ENCODE measurements at regions not wholly inside any gene's neighbourhood (a gene's known extent, or its start where the extent isn't known, plus 50 kb on each side); places are given as distances from the start of the nearest gene placed in this dataset.

DNA sequence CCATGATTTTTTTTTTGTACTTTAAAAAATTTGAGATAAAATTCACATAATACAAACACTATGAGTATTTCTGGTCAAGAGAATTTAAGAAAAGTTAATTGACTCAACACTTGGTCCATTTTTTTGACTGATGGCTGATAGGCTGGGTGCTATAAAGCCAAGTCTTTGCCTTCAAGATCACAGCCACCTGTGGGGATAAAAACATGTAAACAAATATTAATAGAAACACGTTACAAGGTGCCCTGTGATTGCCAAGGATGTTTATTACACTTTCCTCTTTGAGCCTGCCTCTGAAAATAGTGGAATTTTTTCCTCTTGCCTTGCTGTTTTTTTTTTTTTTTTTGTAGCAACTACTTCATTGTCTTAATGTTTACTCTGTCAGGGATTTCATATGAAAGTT is 63.3 kb downstream of the FHIP1A start:
- TF ChIP-seq, protein P1, sequence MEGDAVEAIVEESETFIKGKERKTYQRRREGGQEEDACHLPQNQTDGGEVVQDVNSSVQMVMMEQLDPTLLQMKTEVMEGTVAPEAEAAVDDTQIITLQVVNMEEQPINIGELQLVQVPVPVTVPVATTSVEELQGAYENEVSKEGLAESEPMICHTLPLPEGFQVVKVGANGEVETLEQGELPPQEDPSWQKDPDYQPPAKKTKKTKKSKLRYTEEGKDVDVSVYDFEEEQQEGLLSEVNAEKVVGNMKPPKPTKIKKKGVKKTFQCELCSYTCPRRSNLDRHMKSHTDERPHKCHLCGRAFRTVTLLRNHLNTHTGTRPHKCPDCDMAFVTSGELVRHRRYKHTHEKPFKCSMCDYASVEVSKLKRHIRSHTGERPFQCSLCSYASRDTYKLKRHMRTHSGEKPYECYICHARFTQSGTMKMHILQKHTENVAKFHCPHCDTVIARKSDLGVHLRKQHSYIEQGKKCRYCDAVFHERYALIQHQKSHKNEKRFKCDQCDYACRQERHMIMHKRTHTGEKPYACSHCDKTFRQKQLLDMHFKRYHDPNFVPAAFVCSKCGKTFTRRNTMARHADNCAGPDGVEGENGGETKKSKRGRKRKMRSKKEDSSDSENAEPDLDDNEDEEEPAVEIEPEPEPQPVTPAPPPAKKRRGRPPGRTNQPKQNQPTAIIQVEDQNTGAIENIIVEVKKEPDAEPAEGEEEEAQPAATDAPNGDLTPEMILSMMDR (IDR thresholded peaks at IDR 0.05): no peak
- no peak for TF ChIP-seq POLR2A (IDR thresholded peaks at IDR 0.05)
